ENCODE measurements at regions not wholly inside any gene's neighbourhood (a gene's known extent, or its start where the extent isn't known, plus 50 kb on each side); places are given as distances from the start of the nearest gene placed in this dataset.

DNA sequence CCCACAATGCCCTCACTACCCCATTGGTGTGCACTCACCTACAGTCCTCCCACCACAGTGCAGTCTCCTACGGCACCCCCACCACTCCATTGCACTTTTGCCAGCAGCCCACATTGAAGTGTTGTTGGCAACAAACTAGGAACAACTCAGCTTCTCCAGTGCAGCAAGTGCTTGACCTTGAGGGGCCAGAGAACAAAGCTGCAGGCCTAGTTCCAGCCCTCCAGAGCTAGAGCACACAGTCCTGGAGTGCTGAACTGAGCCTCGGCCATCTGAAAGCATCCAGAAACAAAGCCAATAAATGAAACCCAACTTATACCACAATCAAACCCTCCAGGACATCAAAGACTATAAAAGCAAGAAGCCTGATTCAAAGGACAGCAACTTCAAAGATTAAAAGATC lies 129.9 kb downstream of the C1orf94 start:
- Mint-ChIP-seq H3K4me3 (ENCODE audit: low read depth) (no peak overlapping the region), H3K27me3 (peaks cover 33% of the 10 kb centered on the region), H3K4me1 (ENCODE audit: low read depth) (no peaks in the 10 kb centered on the region), H3K9me3 (ENCODE audit: low read depth) (peaks cover 20% of the 10 kb centered on the region), H3K36me3 (ENCODE audit: insufficient read depth) (no peaks in the 10 kb centered on the region), H3K27ac (no peak overlapping the region)
- TF ChIP-seq, protein P1, sequence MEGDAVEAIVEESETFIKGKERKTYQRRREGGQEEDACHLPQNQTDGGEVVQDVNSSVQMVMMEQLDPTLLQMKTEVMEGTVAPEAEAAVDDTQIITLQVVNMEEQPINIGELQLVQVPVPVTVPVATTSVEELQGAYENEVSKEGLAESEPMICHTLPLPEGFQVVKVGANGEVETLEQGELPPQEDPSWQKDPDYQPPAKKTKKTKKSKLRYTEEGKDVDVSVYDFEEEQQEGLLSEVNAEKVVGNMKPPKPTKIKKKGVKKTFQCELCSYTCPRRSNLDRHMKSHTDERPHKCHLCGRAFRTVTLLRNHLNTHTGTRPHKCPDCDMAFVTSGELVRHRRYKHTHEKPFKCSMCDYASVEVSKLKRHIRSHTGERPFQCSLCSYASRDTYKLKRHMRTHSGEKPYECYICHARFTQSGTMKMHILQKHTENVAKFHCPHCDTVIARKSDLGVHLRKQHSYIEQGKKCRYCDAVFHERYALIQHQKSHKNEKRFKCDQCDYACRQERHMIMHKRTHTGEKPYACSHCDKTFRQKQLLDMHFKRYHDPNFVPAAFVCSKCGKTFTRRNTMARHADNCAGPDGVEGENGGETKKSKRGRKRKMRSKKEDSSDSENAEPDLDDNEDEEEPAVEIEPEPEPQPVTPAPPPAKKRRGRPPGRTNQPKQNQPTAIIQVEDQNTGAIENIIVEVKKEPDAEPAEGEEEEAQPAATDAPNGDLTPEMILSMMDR (IDR thresholded peaks at IDR 0.05; ENCODE audit: unreplicated experiment), result no peak
- no peak for DNase-seq (ENCODE audit: low spot score, unreplicated experiment)

DNA sequence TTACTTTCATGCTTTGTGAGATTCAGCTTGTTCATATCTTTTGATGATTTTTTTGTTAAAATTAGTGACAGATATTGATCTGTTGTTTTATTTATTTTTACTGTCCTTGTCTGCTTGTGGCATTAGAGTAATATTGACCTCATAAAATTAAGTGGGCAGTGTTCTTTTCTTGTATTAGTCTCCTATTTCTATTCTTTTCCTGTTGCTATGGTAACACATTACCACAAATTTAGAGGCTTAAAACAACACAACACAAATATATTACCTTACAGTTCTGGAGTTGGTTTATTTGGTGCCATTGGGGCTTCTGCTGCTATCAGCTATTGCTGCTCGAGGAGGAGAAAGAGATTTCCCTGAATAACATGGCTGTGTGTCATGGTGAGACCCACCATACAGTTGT lies 135.7 kb downstream of the C1orf94 start:
- TF ChIP-seq, protein P1 (IDR thresholded peaks at IDR 0.05; ENCODE audit: unreplicated experiment), result no peak
- peaks cover 21% of the 10 kb centered on the region for H3K27me3 Mint-ChIP-seq
- no peaks in the 10 kb centered on the region for H3K4me1 Mint-ChIP-seq (ENCODE audit: low read depth)
- H3K27ac Mint-ChIP-seq, result no peak overlapping the region
- no peak for DNase-seq (ENCODE audit: low spot score, unreplicated experiment)
- H3K36me3 Mint-ChIP-seq (ENCODE audit: insufficient read depth), result no peaks in the 10 kb centered on the region
- H3K4me3 Mint-ChIP-seq (ENCODE audit: low read depth), result no peak overlapping the region
- H3K9me3 Mint-ChIP-seq (ENCODE audit: low read depth), result peaks cover 24% of the 10 kb centered on the region

DNA sequence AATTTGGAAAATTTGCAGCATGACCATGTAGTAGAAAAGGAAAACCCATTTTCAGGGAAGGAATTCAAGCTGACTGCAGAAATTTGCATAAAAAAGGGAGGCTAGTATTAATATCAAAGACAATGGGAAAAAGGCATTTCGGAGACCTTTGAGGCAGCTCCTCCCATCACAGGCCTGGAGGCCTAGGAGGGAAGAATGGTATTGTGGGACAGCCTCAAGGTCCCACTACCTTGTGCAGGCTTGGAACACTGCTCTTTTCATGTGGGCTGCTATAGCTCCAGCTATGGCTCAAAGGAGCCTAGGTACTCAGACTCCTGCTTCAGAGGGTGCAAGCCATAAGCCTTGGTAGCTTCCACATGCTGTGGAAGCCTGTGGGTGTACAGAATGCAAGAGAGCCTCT lies 139.3 kb downstream of the C1orf94 start:
- H3K9me3 Mint-ChIP-seq (ENCODE audit: low read depth), result peaks cover 18% of the 10 kb centered on the region
- peaks cover 15% of the 10 kb centered on the region for H3K27me3 Mint-ChIP-seq
- H3K27ac Mint-ChIP-seq, result no peak overlapping the region
- H3K36me3 Mint-ChIP-seq (ENCODE audit: insufficient read depth), result no peaks in the 10 kb centered on the region
- H3K4me1 Mint-ChIP-seq (ENCODE audit: low read depth), result no peaks in the 10 kb centered on the region
- no peak for DNase-seq (ENCODE audit: low spot score, unreplicated experiment)
- TF ChIP-seq, protein P1 (IDR thresholded peaks at IDR 0.05; ENCODE audit: unreplicated experiment), result no peak
- no peak overlapping the region for H3K4me3 Mint-ChIP-seq (ENCODE audit: low read depth)

DNA sequence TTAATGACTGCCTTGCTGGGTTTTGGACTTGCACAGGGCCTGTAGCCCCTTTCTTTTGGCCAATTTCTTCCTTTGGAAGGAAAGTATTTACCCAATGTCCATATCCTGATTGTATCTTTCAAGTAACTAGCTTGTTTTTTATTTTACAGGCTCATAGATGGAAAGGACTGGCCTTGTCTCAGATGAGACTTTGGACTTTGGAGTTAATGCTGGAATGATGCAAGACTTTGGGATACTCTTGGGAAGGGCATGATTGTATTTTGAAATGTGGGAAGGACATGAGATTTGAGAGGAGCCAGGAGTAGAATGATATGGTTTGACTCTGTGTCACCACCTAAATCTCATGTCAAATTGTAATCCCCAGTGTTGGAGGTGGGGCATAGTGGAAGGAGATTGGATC lies 140.1 kb downstream of the C1orf94 start:
- TF ChIP-seq, protein P1 (IDR thresholded peaks at IDR 0.05; ENCODE audit: unreplicated experiment), result no peak
- Mint-ChIP-seq H3K9me3 (ENCODE audit: low read depth) (peaks cover 16% of the 10 kb centered on the region), H3K36me3 (ENCODE audit: insufficient read depth) (no peaks in the 10 kb centered on the region), H3K27me3 (peaks cover 20% of the 10 kb centered on the region), H3K4me1 (ENCODE audit: low read depth) (no peaks in the 10 kb centered on the region), H3K4me3 (ENCODE audit: low read depth) (no peak overlapping the region), H3K27ac (no peak overlapping the region)
- DNase-seq (ENCODE audit: low spot score, unreplicated experiment), result no peak

DNA sequence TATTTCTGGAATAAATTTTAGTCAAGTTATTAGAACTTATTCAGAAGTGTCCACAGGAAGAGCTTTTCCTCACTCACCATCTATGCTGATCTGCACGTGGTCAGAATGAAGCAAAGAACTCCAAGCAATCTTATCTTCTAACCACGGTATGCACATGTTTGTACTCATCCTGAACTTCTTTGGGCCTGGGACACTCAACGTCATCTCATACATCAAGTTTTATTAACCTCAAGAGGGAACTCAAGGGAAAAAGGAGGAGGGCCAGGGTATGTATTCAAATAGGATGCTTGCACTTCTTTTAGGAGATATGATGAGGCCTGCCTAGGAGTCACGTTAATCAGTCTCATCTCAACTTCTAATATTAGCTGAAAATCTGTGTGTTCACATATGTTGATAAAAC lies 142.5 kb downstream of the C1orf94 start:
- H3K4me1 Mint-ChIP-seq (ENCODE audit: low read depth), result no peaks in the 10 kb centered on the region
- H3K4me3 Mint-ChIP-seq (ENCODE audit: low read depth), result no peak overlapping the region
- no peak for DNase-seq (ENCODE audit: low spot score, unreplicated experiment)
- peaks cover 14% of the 10 kb centered on the region for H3K9me3 Mint-ChIP-seq (ENCODE audit: low read depth)
- H3K36me3 Mint-ChIP-seq (ENCODE audit: insufficient read depth), result no peaks in the 10 kb centered on the region
- peaks cover 33% of the 10 kb centered on the region for H3K27me3 Mint-ChIP-seq
- no peak overlapping the region for H3K27ac Mint-ChIP-seq
- TF ChIP-seq, protein P1 (IDR thresholded peaks at IDR 0.05; ENCODE audit: unreplicated experiment), result no peak
